Kidney (tissue), 13 donors: ENCODE measurements at regions not wholly inside any gene's neighbourhood (a gene's known extent, or its start where the extent isn't known, plus 50 kb on each side); places are given as distances from the start of the nearest gene placed in this dataset.

Experiments
- DNase-seq, 5 donors: peaks; one replicate each; pipeline ENCODE4 v3.0.0-alpha.2; 2013 to 2020
- FAIRE-seq: peaks from 2 replicates; lab custom pipeline; 2012; peaks lifted over from hg19 to GRCh38; lab: Jason Lieb, UNC
- H3K27ac ChIP-seq, 2 donors: one replicate each; pipeline ENCODE4 v1.7.0; 2013; ENCODE audit warnings: low read depth in 2 of 2, low read length in 2 of 2, inconsistent platforms in 1 of 2
- H3K27me3 ChIP-seq: one replicate; pipeline ENCODE4 v1.7.1; 2013; ENCODE audit warnings: low read length, inconsistent platforms; ENCODE audit not compliant: control insufficient read depth, insufficient read depth
- H3K36me3 ChIP-seq, 3 donors: one replicate each; pipeline versions ENCODE4 v1.7.0 to v1.7.1; 2013; ENCODE audit warnings: low read length in 3 of 3, control low read depth in 1 of 3, inconsistent platforms in 1 of 3; ENCODE audit not compliant: insufficient read depth in 3 of 3, control insufficient read depth in 2 of 3
- H3K4me1 ChIP-seq, 3 donors: one replicate each; pipeline versions ENCODE4 v1.7.0 to v1.7.1; 2013; ENCODE audit warnings: low read length in 3 of 3, inconsistent platforms in 1 of 3, low read depth in 1 of 3; ENCODE audit not compliant: control insufficient read depth in 2 of 3, insufficient read depth in 2 of 3
- H3K4me3 ChIP-seq, 3 donors: one replicate each; pipeline versions ENCODE4 v1.7.0 to v1.8.1; 2013; ENCODE audit warnings: low read length in 3 of 3, control low read depth in 1 of 3, inconsistent platforms in 1 of 3
- H3K9ac ChIP-seq, 3 donors: one replicate each; pipeline versions ENCODE4 v1.7.0 to v1.7.1; 2013; ENCODE audit warnings: low read length in 3 of 3, control low read depth in 1 of 3, inconsistent platforms in 1 of 3
- H3K9me3 ChIP-seq, 3 donors: one replicate each; pipeline versions ENCODE4 v1.7.0 to v1.7.1; 2013; ENCODE audit warnings: low read length in 3 of 3, control low read depth in 1 of 3, inconsistent platforms in 1 of 3; ENCODE audit not compliant: control insufficient read depth in 2 of 3, insufficient read depth in 1 of 3
- CTCF ChIP-seq: IDR thresholded peaks from 3 replicates; pipeline ENCODE4 v1.5.1; 2012; ENCODE audit warnings: mild to moderate bottlenecking, moderate library complexity, borderline replicate concordance; ENCODE audit not compliant: insufficient read depth; ENCODE audit errors: extremely low read depth
- intact Hi-C: fragments of 100-400 bp; cut with DNase I; formaldehyde crosslinking; loops from one replicate; pipeline ENCODE4 v1.11.1; 2022
- donor health status: control.
- donor health status: control.
- donor health status: control.
- donor health status: control.
- donor health status: control.
- donor health status: DM: yes; HTN: yes; CAD: no.
- donor health status: Normal renal cell carcinoma (clear cell type).

- intact Hi-C loops = no loop called here
- Histone ChIP-seq H3K27ac (no peak overlapping the region), H3K9me3 (no peaks in the 10 kb centered on the region), H3K4me1 (no peaks in the 10 kb centered on the region), H3K27me3 (no peaks in the 10 kb centered on the region), H3K9ac (no peak overlapping the region), H3K36me3 (no peaks in the 10 kb centered on the region), H3K4me3 (no peak overlapping the region)
- FAIRE-seq (no peak), DNase-seq (no peak)
- TF ChIP-seq CTCF = no peak
Observed at GRCh38 chr13:47475441-47475948, 525.6 kb downstream of the SUCLA2 start.

- Histone ChIP-seq H3K9me3 (no peaks in the 10 kb centered on the region), H3K27ac (no peak overlapping the region), H3K4me1 (no peaks in the 10 kb centered on the region), H3K4me3 (no peak overlapping the region), H3K36me3 (no peaks in the 10 kb centered on the region), H3K27me3 (no peaks in the 10 kb centered on the region), H3K9ac (no peak overlapping the region)
- intact Hi-C loops = no loop called here
- TF ChIP-seq CTCF = no peak
- DNase-seq = no peak
- no peak for FAIRE-seq
Observed at GRCh38 chr13:47474839-47475238, 526.2 kb downstream of the SUCLA2 start.

DNA sequence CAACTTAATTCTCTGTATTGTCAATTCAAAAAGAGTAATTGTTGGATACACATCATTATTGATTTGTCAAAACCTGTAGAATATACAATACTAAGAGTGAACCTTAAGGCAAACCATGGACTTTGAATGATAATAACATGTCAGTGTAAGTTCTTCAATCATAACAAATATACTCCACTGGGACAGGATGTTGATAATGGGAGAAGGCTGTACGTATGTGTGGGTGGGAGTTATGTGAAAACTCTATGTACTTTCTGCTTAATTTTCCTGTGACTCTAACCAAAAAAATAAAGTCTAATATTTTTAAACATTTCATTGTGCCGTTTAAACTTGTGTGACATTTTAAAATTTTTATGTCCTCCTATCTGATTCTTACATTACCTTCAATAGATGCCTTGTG, 526.7 kb downstream of the SUCLA2 start:
- Histone ChIP-seq H3K4me1 (no peaks in the 10 kb centered on the region), H3K4me3 (no peak overlapping the region), H3K9ac (no peak overlapping the region), H3K36me3 (no peaks in the 10 kb centered on the region), H3K27me3 (no peaks in the 10 kb centered on the region), H3K27ac (no peak overlapping the region), H3K9me3 (no peaks in the 10 kb centered on the region)
- TF ChIP-seq CTCF = no peak
- FAIRE-seq = no peak
- no peak for DNase-seq
- intact Hi-C loops = no loop called here

DNA sequence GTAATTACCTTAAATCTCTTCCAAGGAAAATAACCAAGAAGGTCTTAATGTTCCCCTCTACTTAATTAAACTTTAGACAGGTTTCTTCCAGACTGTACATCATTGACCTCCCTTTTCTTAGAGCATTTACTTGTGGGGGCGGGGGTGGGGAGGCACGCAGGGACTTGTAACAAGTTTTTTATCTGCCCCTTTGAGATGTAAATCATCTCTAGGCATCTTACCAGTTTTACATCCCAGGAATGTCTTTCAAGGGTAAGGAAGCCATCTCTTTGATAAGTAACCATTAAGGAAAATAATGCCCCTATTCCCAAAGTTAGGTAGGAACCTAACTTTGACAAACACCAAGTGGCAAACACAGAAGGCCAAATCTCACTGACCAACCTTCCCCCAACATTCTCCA, 528.6 kb downstream of the SUCLA2 start:
- no peak for FAIRE-seq
- intact Hi-C loops = no loop called here
- no peak overlapping the region for H3K4me3 ChIP-seq

More for the DNA sequence above, 528.6 kb downstream of the SUCLA2 start:
- H3K9ac ChIP-seq = no peak overlapping the region
- H3K27ac ChIP-seq = no peak overlapping the region
- TF ChIP-seq CTCF = no peak
- H3K36me3 ChIP-seq = no peaks in the 10 kb centered on the region
- DNase-seq = no peak
- no peaks in the 10 kb centered on the region for H3K4me1 ChIP-seq
- no peaks in the 10 kb centered on the region for H3K27me3 ChIP-seq
- no peaks in the 10 kb centered on the region for H3K9me3 ChIP-seq
